HG03432 (cell line): ENCODE measurements at regions not wholly inside any gene's neighbourhood (a gene's known extent, or its start where the extent isn't known, plus 50 kb on each side); places are given as distances from the start of the nearest gene placed in this dataset.

Source experiments
- ATAC-seq: cut with Tn5 transposase; IDR thresholded peaks from one replicate; pipeline ENCODE4 v1.9.1; 2021; ENCODE audit warnings: mild to moderate bottlenecking, moderate library complexity; ENCODE audit not compliant: unreplicated experiment

GRCh38 chr11:82676483-82677094 lies 57.1 kb downstream of the FAM181B start:
- ATAC-seq: no peak

GRCh38 chr11:82675838-82676237 lies 57.8 kb downstream of the FAM181B start:
- ATAC-seq: no peak

GRCh38 chr11:82673631-82674030 lies 60.0 kb downstream of the FAM181B start:
- ATAC-seq: no peak

GRCh38 chr11:82671451-82671850 lies 62.2 kb downstream of the FAM181B start:
- no peak for ATAC-seq

GRCh38 chr11:82663535-82663934 lies 70.1 kb downstream of the FAM181B start:
- ATAC-seq: no peak

GRCh38 chr11:82653752-82654151 lies 79.9 kb downstream of the FAM181B start:
- ATAC-seq: no peak

- no peak for ATAC-seq
These were observed 94.4 kb downstream of the FAM181B start for GRCh38 chr11:82639251-82639650.

GRCh38 chr11:82636615-82637014 lies 97.0 kb downstream of the FAM181B start:
- ATAC-seq: no peak

GRCh38 chr11:82634091-82634490 lies 99.6 kb downstream of the FAM181B start:
- ATAC-seq: no peak

GRCh38 chr11:82631722-82632630 lies 101.7 kb downstream of the FAM181B start:
- peak; percentile 83 for ATAC-seq

- no peak for ATAC-seq
These were observed 123.0 kb downstream of the FAM181B start for GRCh38 chr11:82610671-82611070.

- no peak for ATAC-seq
These were observed 126.9 kb downstream of the FAM181B start for GRCh38 chr11:82606738-82607137.

- ATAC-seq: no peak
These were observed 132.0 kb downstream of the FAM181B start for GRCh38 chr11:82601711-82602110.

GRCh38 chr11:82599836-82600235 lies 133.8 kb downstream of the FAM181B start:
- ATAC-seq: no peak

- no peak for ATAC-seq
These were observed 147.1 kb downstream of the FAM181B start for GRCh38 chr11:82586581-82586980.

- ATAC-seq: no peak
These were observed 156.4 kb downstream of the FAM181B start for GRCh38 chr11:82577246-82577645.

GRCh38 chr11:82560836-82561235 lies 172.8 kb downstream of the FAM181B start:
- no peak for ATAC-seq

- no peak for ATAC-seq
These were observed 174.1 kb downstream of the FAM181B start for GRCh38 chr11:82559609-82560008.

GRCh38 chr11:82557274-82557673 lies 176.4 kb downstream of the FAM181B start:
- ATAC-seq: peak; percentile 97

GRCh38 chr11:82556210-82556609 lies 177.5 kb downstream of the FAM181B start:
- ATAC-seq: no peak

GRCh38 chr11:82546661-82547557 lies 186.8 kb downstream of the FAM181B start:
- ATAC-seq: no peak
